ENCODE measurements at regions not wholly inside any gene's neighbourhood (a gene's known extent, or its start where the extent isn't known, plus 50 kb on each side); places are given as distances from the start of the nearest gene placed in this dataset.

DNA sequence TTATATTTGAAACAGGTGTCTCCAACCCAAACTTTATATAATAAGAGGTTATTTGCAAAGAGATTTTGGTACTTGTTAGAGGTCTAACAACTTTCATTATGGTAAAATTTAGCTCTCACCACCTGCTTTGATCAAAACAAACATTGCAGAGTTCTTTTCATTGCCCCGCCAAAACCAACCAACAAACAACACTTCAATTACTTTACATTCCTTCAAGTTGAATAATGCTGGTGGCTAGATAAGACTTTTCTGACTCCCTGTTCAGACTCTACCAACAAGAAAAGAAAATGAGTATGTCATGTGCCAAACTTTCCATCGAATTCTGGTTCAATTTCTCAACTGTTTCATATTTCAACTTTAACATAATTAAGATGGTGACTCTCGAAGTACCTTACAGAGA, 311.1 kb downstream of the ADGRG6 start:
- TF ChIP-seq, protein P1, sequence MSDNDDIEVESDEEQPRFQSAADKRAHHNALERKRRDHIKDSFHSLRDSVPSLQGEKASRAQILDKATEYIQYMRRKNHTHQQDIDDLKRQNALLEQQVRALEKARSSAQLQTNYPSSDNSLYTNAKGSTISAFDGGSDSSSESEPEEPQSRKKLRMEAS (IDR thresholded peaks at IDR 0.05; ENCODE audit: low read depth, low read length), result no peak
- TF ChIP-seq, protein P2, sequence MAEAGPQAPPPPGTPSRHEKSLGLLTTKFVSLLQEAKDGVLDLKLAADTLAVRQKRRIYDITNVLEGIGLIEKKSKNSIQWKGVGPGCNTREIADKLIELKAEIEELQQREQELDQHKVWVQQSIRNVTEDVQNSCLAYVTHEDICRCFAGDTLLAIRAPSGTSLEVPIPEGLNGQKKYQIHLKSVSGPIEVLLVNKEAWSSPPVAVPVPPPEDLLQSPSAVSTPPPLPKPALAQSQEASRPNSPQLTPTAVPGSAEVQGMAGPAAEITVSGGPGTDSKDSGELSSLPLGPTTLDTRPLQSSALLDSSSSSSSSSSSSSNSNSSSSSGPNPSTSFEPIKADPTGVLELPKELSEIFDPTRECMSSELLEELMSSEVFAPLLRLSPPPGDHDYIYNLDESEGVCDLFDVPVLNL (IDR thresholded peaks at IDR 0.05; ENCODE audit: low read depth, low read length), result no peak
- TF ChIP-seq RELA (IDR thresholded peaks at IDR 0.05; ENCODE audit: borderline replicate concordance, partially characterized antibody), result no peak
- TF ChIP-seq, protein P3, sequence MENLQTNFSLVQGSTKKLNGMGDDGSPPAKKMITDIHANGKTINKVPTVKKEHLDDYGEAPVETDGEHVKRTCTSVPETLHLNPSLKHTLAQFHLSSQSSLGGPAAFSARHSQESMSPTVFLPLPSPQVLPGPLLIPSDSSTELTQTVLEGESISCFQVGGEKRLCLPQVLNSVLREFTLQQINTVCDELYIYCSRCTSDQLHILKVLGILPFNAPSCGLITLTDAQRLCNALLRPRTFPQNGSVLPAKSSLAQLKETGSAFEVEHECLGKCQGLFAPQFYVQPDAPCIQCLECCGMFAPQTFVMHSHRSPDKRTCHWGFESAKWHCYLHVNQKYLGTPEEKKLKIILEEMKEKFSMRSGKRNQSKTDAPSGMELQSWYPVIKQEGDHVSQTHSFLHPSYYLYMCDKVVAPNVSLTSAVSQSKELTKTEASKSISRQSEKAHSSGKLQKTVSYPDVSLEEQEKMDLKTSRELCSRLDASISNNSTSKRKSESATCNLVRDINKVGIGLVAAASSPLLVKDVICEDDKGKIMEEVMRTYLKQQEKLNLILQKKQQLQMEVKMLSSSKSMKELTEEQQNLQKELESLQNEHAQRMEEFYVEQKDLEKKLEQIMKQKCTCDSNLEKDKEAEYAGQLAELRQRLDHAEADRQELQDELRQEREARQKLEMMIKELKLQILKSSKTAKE (IDR thresholded peaks at IDR 0.05; ENCODE audit: low read depth, poor library complexity, severe bottlenecking), result no peak
- TF ChIP-seq EZH2 (IDR thresholded peaks at IDR 0.05; ENCODE audit: borderline replicate concordance, control insufficient read depth, low read depth, low read length), result no peak

All from GM12878 (cell line).